Thyroid gland (tissue), 4 donors: ENCODE measurements at regions not wholly inside any gene's neighbourhood (a gene's known extent, or its start where the extent isn't known, plus 50 kb on each side); places are given as distances from the start of the nearest gene placed in this dataset.

Experiments
- CTCF ChIP-seq, 6 experiments: fragments of 200-600 bp in 3 of 6; fragments of 450-650 bp in 3 of 6; sonication (generic) in 3 of 6; IDR thresholded peaks; one replicate each; pipeline ENCODE4 v1.5.1; 2016 to 2019; ENCODE audit warnings: antibody characterized with exemption in 6 of 6, mild to moderate bottlenecking in 2 of 6, inconsistent platforms in 1 of 6, moderate library complexity in 1 of 6
- POLR2A ChIP-seq, 2 donors: fragments of 450-650 bp; IDR thresholded peaks; one replicate each; pipeline ENCODE4 v1.6.1; 2017; ENCODE audit warnings: antibody characterized with exemption in 2 of 2, mild to moderate bottlenecking in 2 of 2, moderate library complexity in 1 of 2

- TF ChIP-seq CTCF (IDR thresholded peaks at IDR 0.05): no peak
- no peak for TF ChIP-seq POLR2A (IDR thresholded peaks at IDR 0.05)
Observed at GRCh38 chr13:70284371-70284770, 176.1 kb upstream of the KLHL1 start.
